ENCODE measurements at regions not wholly inside any gene's neighbourhood (a gene's known extent, or its start where the extent isn't known, plus 50 kb on each side); places are given as distances from the start of the nearest gene placed in this dataset.

DNA sequence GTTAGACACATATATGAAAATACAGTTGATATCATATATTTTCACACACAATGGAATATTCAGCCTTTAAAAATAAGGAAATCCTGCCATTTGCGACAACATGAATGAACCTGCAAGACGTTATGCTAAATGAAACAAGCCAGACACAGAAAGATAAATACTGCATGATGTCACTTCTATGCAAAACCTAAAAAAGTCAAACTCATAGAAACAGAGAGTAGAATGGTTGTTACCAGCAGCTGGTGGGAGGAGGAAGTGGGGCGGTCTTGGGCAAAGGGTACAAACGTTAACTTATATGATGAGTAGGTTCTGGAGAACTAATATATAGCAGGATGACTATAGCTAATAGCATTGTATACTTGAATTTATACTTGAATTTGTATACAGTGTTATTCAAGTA lies 213.2 kb upstream of the NR2F2 start (continued):
- TF ChIP-seq KLF12 (CRISPR knock-in tag; IDR thresholded peaks at IDR 0.05; ENCODE audit: borderline replicate concordance) (no peak), CBX2 (IDR thresholded peaks at IDR 0.05; ENCODE audit: low read depth, low read length) (no peak), CBX2 (CRISPR knock-in tag; IDR thresholded peaks at IDR 0.05; ENCODE audit: low read depth) (no peak), ZNF563 (CRISPR knock-in tag; IDR thresholded peaks at IDR 0.05) (no peak)
- TF ChIP-seq, protein P1, sequence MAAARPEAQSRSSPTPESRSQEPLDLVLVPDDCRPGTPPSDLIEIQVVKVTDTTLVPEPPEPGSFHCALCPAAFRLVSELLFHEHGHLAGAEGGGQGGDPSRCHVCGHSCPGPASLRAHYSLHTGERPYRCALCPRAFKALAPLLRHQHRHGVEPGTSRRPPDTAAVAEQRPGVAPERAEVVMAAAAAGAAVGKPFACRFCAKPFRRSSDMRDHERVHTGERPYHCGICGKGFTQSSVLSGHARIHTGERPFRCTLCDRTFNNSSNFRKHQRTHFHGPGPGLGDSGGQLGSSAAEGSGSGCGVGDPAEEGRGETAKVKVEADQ (CRISPR knock-in tag; IDR thresholded peaks at IDR 0.05; ENCODE audit: borderline replicate concordance): no peak
- TF ChIP-seq, protein P2, sequence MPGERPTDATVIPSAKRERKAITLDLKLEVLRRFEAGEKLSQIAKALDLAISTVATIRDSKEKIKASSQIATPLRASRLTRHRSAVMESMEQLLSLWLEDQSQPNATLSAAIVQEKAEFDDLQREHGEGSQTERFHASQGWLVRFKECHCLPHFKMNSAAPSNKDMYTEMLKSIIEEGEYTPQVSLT (CRISPR knock-in tag; IDR thresholded peaks at IDR 0.05; ENCODE audit: borderline replicate concordance, low read depth): no peak

DNA sequence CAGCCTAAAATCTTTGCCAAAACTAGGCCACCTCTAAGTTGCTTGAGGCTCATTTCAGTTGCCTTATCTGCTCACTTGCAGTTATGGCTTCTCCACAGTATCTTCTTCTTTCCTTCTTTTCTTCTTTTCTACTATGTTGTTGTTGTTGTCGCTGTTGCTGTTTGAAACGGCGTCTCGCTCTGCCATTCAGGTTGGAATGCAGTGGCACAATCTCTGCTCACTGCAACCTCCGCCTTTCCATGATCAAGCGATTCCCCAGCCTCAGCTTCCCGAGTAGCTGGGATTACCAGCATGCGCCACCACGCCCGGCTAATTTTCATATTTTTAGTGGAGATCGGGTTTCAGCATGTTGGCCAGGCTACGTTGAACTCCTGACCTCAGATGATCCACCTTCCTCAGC lies 210.8 kb upstream of the NR2F2 start:
- no TSS peak for BruUV-seq (replicated peaks)
- no peak overlapping the region for H2AFZ ChIP-seq (ENCODE audit: low read length)
- H3K9ac ChIP-seq (ENCODE audit: insufficient read depth, low read depth, low read length): no peak overlapping the region
- ATAC-seq (no peak), FAIRE-seq (no peak), DNase-seq (ENCODE audit: low spot score) (no peak)
- no peaks in the 10 kb centered on the region for H3K9me3 ChIP-seq (ENCODE audit: low read length)
- no peak overlapping the region for H3K27ac ChIP-seq (ENCODE audit: extremely low read length, insufficient read depth, low read length)
- no peak overlapping the region for H3K4me3 ChIP-seq (replicated peaks in 1 of 3; ENCODE audit: insufficient read depth in 1 of 3, low read depth in 2 of 3, low read length in 3 of 3)
- H4K20me1 ChIP-seq (ENCODE audit: insufficient read depth, low read length): no peaks in the 10 kb centered on the region
- in situ Hi-C loops (cut with HindIII; ENCODE audit: extremely low pct_ligation_motif_present, low pct_unique_long_range_greater_than_20kb) (no loop called here), intact Hi-C loops (cut with micrococcal nuclease; ENCODE audit: unreplicated experiment) (loop anchor here (5.0 kb wide), 1 partner anchor 53 kb away; no protein-coding TSS in a partner anchor)
- WGBS (ENCODE audit: low lambda C conversion rate): 89% methylated on average over 12 of the region's 12 CpGs
- ChIA-PET CTCF (ENCODE audit: low intra/inter-chr PET ratio, low total read pairs) (no interaction called here), POLR2A (no interaction called here)
- peaks cover 39% of the 10 kb centered on the region for H3K4me1 ChIP-seq (ENCODE audit: insufficient read depth, low read length)
- H3K4me2 ChIP-seq (ENCODE audit: low read depth, low read length): no peak overlapping the region
- H3K79me2 ChIP-seq (ENCODE audit: insufficient read depth, low read length): no peaks in the 10 kb centered on the region
- no peaks in the 10 kb centered on the region for H3K36me3 ChIP-seq (replicated peaks in 1 of 2; ENCODE audit: control insufficient read depth in 1 of 2, insufficient read depth in 2 of 2, low read length in 2 of 2)
- H3K27me3 ChIP-seq (ENCODE audit: control insufficient read depth in 1 of 2, insufficient read depth in 2 of 2, low read length in 2 of 2): no peaks in the 10 kb centered on the region
- TF ChIP-seq AGO1 (IDR thresholded peaks at IDR 0.05; ENCODE audit: low read depth, low read length, poor library complexity, severe bottlenecking) (no peak), CBX1 (IDR thresholded peaks at IDR 0.05; ENCODE audit: low read depth) (no peak), KAT2B (IDR thresholded peaks at IDR 0.05; ENCODE audit: borderline replicate concordance, low read depth, low read length) (no peak), ZNF20 (CRISPR knock-in tag; IDR thresholded peaks at IDR 0.05) (no peak), NR2F6 (IDR thresholded peaks at IDR 0.05) (no peak), NR2F6 (CRISPR knock-in tag; IDR thresholded peaks at IDR 0.05) (no peak), MIER2 (CRISPR knock-in tag; IDR thresholded peaks at IDR 0.05) (no peak), PHB2 (IDR thresholded peaks at IDR 0.05; ENCODE audit: partially characterized antibody) (no peak), ZNF589 (CRISPR knock-in tag; conservative IDR thresholded peaks at IDR 0.05) (no peak), ZFP90 (CRISPR knock-in tag; IDR thresholded peaks at IDR 0.05; ENCODE audit: borderline replicate concordance) (no peak), ZNF224 (CRISPR knock-in tag; IDR thresholded peaks at IDR 0.05) (no peak), TBL1XR1 (IDR thresholded peaks at IDR 0.05; ENCODE audit: borderline replicate concordance, low read length, partially characterized antibody) (no peak), TAF1 (CRISPR knock-in tag; IDR thresholded peaks at IDR 0.05) (no peak), ETV6 (CRISPR knock-in tag; conservative IDR thresholded peaks at IDR 0.05) (no peak), ZNF160 (CRISPR knock-in tag; IDR thresholded peaks at IDR 0.05) (no peak), SRSF1 (optimal IDR thresholded peaks at IDR 0.05; ENCODE audit: low read depth, low read length) (no peak), SP5 (CRISPR knock-in tag; IDR thresholded peaks at IDR 0.05; ENCODE audit: borderline replicate concordance, low read depth) (no peak)
- TF ChIP-seq, protein P3, sequence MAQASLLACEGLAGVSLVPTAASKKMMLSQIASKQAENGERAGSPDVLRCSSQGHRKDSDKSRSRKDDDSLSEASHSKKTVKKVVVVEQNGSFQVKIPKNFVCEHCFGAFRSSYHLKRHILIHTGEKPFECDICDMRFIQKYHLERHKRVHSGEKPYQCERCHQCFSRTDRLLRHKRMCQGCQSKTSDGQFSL (CRISPR knock-in tag; IDR thresholded peaks at IDR 0.05): no peak
- TF ChIP-seq, protein P4, sequence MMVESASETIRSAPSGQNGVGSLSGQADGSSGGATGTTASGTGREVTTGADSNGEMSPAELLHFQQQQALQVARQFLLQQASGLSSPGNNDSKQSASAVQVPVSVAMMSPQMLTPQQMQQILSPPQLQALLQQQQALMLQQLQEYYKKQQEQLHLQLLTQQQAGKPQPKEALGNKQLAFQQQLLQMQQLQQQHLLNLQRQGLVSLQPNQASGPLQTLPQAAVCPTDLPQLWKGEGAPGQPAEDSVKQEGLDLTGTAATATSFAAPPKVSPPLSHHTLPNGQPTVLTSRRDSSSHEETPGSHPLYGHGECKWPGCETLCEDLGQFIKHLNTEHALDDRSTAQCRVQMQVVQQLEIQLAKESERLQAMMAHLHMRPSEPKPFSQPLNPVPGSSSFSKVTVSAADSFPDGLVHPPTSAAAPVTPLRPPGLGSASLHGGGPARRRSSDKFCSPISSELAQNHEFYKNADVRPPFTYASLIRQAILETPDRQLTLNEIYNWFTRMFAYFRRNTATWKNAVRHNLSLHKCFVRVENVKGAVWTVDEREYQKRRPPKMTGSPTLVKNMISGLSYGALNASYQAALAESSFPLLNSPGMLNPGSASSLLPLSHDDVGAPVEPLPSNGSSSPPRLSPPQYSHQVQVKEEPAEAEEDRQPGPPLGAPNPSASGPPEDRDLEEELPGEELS (CRISPR knock-in tag; IDR thresholded peaks at IDR 0.05): no peak
